Endodermal cell (in vitro differentiated cells): ENCODE measurements at regions not wholly inside any gene's neighbourhood (a gene's known extent, or its start where the extent isn't known, plus 50 kb on each side); places are given as distances from the start of the nearest gene placed in this dataset.

Source experiments
- DNase-seq: peaks from one replicate; pipeline ENCODE4 v3.0.0-alpha.2; 2017
- H3K27ac ChIP-seq: 2 replicates; pipeline ENCODE4 v1.5.1; 2013; ENCODE audit warnings: mild to moderate bottlenecking, low read depth, low read length, moderate library complexity
- H3K27me3 ChIP-seq: 2 replicates; pipeline ENCODE4 v1.6.1; 2013; ENCODE audit warnings: mild to moderate bottlenecking, low read length, moderate library complexity; ENCODE audit not compliant: insufficient read depth, control insufficient read depth, poor library complexity, severe bottlenecking
- H3K36me3 ChIP-seq: 2 replicates; pipeline ENCODE4 v1.7.0; 2013; ENCODE audit warnings: mild to moderate bottlenecking, low read length, moderate library complexity; ENCODE audit not compliant: control insufficient read depth, insufficient read depth
- H3K4me1 ChIP-seq: one replicate; pipeline ENCODE4 v1.7.0; 2013; ENCODE audit warnings: low read length; ENCODE audit not compliant: control insufficient read depth, insufficient read depth
- H3K4me3 ChIP-seq: 2 replicates; pipeline ENCODE4 v1.5.1; 2013; ENCODE audit warnings: mild to moderate bottlenecking, low read length, moderate library complexity
- H3K9ac ChIP-seq: 2 replicates; pipeline ENCODE4 v1.6.1; 2013; ENCODE audit warnings: mild to moderate bottlenecking, low read length, moderate library complexity; ENCODE audit not compliant: poor library complexity, severe bottlenecking; ENCODE audit errors: extremely low read depth
- H3K9me3 ChIP-seq: 2 replicates; pipeline ENCODE4 v1.6.1; 2013; ENCODE audit warnings: mild to moderate bottlenecking, low read length, moderate library complexity; ENCODE audit not compliant: control insufficient read depth
- H3K27ac Mint-ChIP-seq: 2 replicates; pipeline ENCODE4 v1.8.0; 2020; ENCODE audit warnings: mixed read lengths
- H3K27me3 Mint-ChIP-seq: 2 replicates; pipeline ENCODE4 v1.8.0; 2021; ENCODE audit warnings: mild to moderate bottlenecking, mixed read lengths; ENCODE audit not compliant: insufficient read depth
- H3K36me3 Mint-ChIP-seq: 2 replicates; pipeline ENCODE4 v1.8.0; 2020; ENCODE audit warnings: low read depth, mixed read lengths
- H3K4me1 Mint-ChIP-seq: 2 replicates; pipeline ENCODE4 v1.8.0; 2020; ENCODE audit warnings: mixed read lengths
- H3K4me3 Mint-ChIP-seq: 2 replicates; pipeline ENCODE4 v1.8.0; 2020; ENCODE audit warnings: mild to moderate bottlenecking, moderate library complexity, mixed read lengths
- H3K9me3 Mint-ChIP-seq: 2 replicates; pipeline ENCODE4 v1.8.0; 2020; ENCODE audit warnings: mild to moderate bottlenecking, mixed read lengths
- CTCF ChIP-seq: fragments of 200-600 bp; sonication (generic); conservative IDR thresholded peaks from 2 replicates; pipeline ENCODE4 v1.5.0; 2021; ENCODE audit warnings: antibody characterized with exemption, mild to moderate bottlenecking
- WGBS, 2 experiments: methylation state at CpG; one replicate each; pipeline versions ENCODE4 v1.1.5 to v1.1.7; 2013; ENCODE audit warnings: missing lambda C conversion rate in 2 of 2, mixed read lengths in 1 of 2; ENCODE audit not compliant: insufficient coverage in 1 of 2, insufficient read length in 1 of 2; 5-methylcytosine and 5-hydroxymethylcytosine counted together

DNA sequence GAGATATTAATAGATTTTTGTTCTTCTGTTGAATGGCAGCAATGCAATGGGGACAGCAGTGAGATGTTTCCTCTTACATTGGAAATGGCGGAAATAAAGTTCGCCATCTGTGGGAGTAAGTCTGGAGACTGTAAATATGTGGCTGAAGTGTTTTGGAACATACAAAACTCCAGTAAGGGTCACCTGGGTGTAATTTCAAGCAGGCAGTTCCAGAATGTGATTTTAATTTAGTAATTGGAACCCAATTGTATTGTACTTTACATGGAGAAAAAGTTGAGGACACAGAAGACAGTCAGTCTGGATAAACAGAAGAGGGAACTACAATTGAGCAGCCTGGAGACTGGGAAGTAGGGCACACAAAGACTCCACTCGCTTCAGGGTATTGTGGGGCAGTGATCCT lies 108.6 kb downstream of the NTMT2 start:
- Mint-ChIP-seq H3K27ac (no peak overlapping the region), H3K4me3 (no peak overlapping the region), H3K36me3 (no peaks in the 10 kb centered on the region), H3K9me3 (peaks cover 36% of the 10 kb centered on the region), H3K4me1 (no peaks in the 10 kb centered on the region), H3K27me3 (peaks cover 19% of the 10 kb centered on the region)
- Histone ChIP-seq H3K27me3 (peaks cover 15% of the 10 kb centered on the region), H3K36me3 (no peaks in the 10 kb centered on the region), H3K27ac (no peak overlapping the region), H3K4me3 (no peak overlapping the region), H3K9me3 (peaks cover 16% of the 10 kb centered on the region), H3K4me1 (no peaks in the 10 kb centered on the region), H3K9ac (no peak overlapping the region)
- 92 to 97% methylated on average over 2 to 3 of the region's 3 CpGs for WGBS, 2 experiments
- TF ChIP-seq CTCF, result no peak
- no peak for DNase-seq

- Mint-ChIP-seq H3K4me3 (no peak overlapping the region), H3K27ac (no peak overlapping the region)
- no peak for TF ChIP-seq CTCF
Observed at GRCh38 chr1:170261669-170262068, 115.9 kb downstream of the NTMT2 start.

DNA sequence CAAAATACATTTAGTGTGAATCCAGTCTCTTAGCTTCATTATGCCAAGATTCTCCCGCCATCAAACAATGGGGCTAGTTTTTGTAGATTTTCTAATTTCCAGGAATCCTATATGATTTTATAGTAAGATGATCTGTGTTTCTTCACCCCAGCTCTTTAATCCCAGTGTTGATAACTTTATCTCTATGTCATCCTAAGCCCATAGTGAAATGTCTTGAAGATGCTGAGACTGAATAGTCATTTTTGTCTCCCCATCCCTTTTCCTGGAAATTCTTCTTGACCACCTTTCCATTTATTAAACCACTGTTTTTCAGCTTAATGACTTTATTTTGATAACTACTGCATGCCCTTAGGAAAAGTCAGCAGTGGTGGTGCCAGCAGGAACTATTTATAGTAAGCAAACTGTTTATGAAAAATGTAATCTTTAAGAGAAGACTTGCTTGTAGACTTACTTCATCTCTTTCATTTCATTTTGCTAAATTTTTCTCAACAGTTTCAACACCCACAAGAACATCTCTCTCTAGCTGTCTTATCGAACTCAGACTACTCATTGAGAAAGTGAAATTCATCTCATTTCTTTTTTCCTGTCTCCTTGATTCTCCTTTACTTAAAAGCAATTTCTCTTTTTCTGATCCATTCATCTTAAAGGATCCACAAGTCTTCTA lies 116.6 kb downstream of the NTMT2 start:
- TF ChIP-seq CTCF, result no peak
- Histone ChIP-seq H3K4me3 (no peak overlapping the region), H3K4me1 (peaks cover 3% of the 10 kb centered on the region), H3K27me3 (peaks cover 45% of the 10 kb centered on the region), H3K27ac (no peak overlapping the region), H3K36me3 (no peaks in the 10 kb centered on the region), H3K9ac (no peak overlapping the region), H3K9me3 (no peaks in the 10 kb centered on the region)
- Mint-ChIP-seq H3K4me3 (no peak overlapping the region), H3K4me1 (peaks cover 2% of the 10 kb centered on the region), H3K9me3 (peaks cover 4% of the 10 kb centered on the region), H3K36me3 (no peaks in the 10 kb centered on the region), H3K27ac (no peak overlapping the region), H3K27me3 (peaks cover 36% of the 10 kb centered on the region)
- WGBS, 2 experiments, result 92 to 100% methylated on average over 1 to 2 of the region's 2 CpGs
- DNase-seq, result no peak

More at GRCh38 chr1:170261669-170262068, 115.9 kb downstream of the NTMT2 start:
- peaks cover 4% of the 10 kb centered on the region for H3K9me3 Mint-ChIP-seq
- H3K27me3 Mint-ChIP-seq, result peaks cover 36% of the 10 kb centered on the region
- no peaks in the 10 kb centered on the region for H3K36me3 Mint-ChIP-seq
- Histone ChIP-seq H3K4me3 (peak overlapping the region; percentile 19), H3K36me3 (no peaks in the 10 kb centered on the region), H3K27me3 (peaks cover 44% of the 10 kb centered on the region), H3K4me1 (peaks cover 3% of the 10 kb centered on the region), H3K9ac (no peak overlapping the region), H3K9me3 (no peaks in the 10 kb centered on the region), H3K27ac (no peak overlapping the region)
- no peak for DNase-seq
- 77 to 81% methylated on average over 5 of the region's 5 CpGs for WGBS, 2 experiments
- H3K4me1 Mint-ChIP-seq, result peaks cover 2% of the 10 kb centered on the region
